GM11168 (cell line): ENCODE measurements at regions not wholly inside any gene's neighbourhood (a gene's known extent, or its start where the extent isn't known, plus 50 kb on each side); places are given as distances from the start of the nearest gene placed in this dataset.

ENCODE experiments used
- in situ Hi-C: fragments of 300-500 bp; cut with MboI; formaldehyde crosslinking; loops from one replicate; pipeline ENCODE4 v1.12.0; 2022; ENCODE audit warnings: low sequenced_read_pairs; ENCODE audit not compliant: unreplicated experiment

GRCh38 chr9:129235931-129236331 is 57.9 kb upstream of the IER5L start:
- in situ Hi-C loops: no loop called here

- in situ Hi-C loops: no loop called here
These were observed 57.2 kb upstream of the IER5L start for GRCh38 chr9:129235041-129235930.

- in situ Hi-C loops: no loop called here
These were observed 56.4 kb upstream of the IER5L start for GRCh38 chr9:129234491-129234890.

DNA sequence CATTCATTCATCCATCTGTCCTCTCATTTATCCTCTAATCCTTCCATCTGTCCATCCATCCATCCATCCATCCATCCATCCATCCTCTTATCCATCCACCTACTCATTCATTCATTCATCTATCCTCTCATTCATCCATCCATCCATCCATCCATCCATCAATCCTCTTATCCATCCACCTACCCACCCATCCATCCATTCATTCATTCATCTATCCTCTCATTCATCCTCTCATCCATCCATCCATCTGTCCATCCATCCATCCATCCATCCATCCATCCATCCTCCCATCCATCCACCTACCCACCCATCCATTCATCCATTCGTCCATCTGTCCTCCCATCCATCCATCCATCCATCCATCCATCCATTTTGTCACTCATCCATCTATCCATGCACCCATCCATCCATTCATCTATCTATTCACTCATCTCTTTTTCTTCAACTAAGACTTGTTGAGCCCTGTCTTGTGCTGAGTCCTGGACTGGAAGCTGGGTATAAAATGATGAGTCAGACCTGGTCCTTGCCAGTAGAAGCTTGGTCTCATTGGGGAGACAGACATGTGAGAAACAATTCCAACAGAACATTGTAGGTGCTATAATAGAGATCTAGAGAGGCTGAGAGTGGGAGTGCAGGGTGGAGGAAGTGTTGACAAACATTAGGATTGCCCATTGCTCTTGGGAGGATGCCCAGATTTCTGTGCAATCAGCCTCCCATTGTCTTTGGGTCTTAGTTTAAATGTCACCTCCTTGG is 55.0 kb upstream of the IER5L start:
- in situ Hi-C loops: no loop called here

- in situ Hi-C loops: no loop called here
These were observed 53.7 kb upstream of the IER5L start for GRCh38 chr9:129231759-129232158.

DNA sequence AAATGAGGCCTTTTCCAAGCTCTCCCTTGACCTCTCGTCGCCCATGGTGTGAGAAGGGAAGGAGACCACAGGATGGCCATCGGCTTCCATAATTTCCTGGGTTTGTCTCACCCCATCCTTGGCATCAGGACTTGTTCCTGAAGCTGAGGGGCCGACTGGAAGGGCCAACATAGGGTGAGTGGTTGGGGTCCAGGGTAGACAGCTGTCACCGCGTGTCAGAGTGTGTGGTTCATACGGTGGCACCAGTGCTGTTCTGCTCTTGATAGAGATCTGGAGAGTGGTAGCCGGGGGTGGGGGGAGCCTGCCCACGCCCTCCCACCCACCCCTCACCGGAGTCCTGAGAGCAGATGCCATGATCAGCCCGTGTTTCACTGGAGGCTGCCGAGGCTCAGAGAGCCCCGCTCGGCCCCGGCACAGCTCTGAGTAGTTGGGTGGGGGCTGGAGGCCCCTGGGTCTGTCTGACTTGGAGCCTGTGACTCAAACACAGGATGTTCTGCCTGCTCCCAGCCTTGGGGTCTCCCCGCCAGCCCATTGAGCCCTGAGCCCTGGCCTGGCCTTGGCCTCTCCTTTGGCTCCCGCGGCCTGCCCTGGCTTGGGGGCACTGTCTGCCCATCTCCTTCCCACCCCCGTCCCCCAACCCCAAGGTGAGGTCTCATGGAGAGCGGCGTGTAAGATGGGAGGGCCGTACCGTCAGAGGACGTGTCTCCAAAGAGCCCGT is 53.1 kb upstream of the IER5L start:
- in situ Hi-C loops: no loop called here

DNA sequence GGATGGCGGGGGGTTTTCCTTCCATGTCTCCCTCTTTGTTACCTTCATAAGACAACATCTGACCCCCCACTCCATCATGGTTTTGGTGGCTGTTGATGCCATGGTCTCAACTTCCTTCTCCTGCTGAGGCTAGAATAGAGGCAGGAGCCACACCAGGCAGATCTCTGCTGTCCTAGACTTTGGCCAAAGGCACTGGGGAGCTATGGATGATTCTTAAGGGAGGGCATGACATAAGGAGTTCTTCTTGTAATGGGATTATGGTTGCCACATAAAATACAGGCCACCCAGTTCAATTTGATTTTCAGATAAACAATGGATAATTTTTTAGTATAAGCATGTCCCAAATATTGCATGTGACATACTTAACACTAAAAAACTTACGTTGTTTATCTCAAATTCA is 52.2 kb upstream of the IER5L start:
- in situ Hi-C loops: no loop called here
